ENCODE measurements at regions not wholly inside any gene's neighbourhood (a gene's known extent, or its start where the extent isn't known, plus 50 kb on each side); places are given as distances from the start of the nearest gene placed in this dataset.

- DNase-seq = no peak
- ATAC-seq (ENCODE audit: low read depth) = no peak
- H3K4me2 ChIP-seq (replicated peaks; ENCODE audit: low read depth, low read length, poor library complexity, severe bottlenecking) = no peak overlapping the region
- H3K9me3 Mint-ChIP-seq (ENCODE audit: insufficient read depth) = peaks cover 6% of the 10 kb centered on the region
- intact Hi-C loops (cut with micrococcal nuclease) = no loop called here
- ChIA-PET POLR2A (no interaction called here), CTCF (no interaction called here)
- H3K27ac Mint-ChIP-seq = no peak overlapping the region
- no peak overlapping the region for H2AFZ ChIP-seq (ENCODE audit: insufficient read depth, low read depth, low read length, poor library complexity, severe bottlenecking)
- no peaks in the 10 kb centered on the region for H3K27me3 ChIP-seq (replicated peaks in 1 of 4; ENCODE audit: control extremely low read depth in 1 of 4, control insufficient read depth in 3 of 4, insufficient read depth in 4 of 4, low read length in 3 of 4)
- TF ChIP-seq, protein P1, sequence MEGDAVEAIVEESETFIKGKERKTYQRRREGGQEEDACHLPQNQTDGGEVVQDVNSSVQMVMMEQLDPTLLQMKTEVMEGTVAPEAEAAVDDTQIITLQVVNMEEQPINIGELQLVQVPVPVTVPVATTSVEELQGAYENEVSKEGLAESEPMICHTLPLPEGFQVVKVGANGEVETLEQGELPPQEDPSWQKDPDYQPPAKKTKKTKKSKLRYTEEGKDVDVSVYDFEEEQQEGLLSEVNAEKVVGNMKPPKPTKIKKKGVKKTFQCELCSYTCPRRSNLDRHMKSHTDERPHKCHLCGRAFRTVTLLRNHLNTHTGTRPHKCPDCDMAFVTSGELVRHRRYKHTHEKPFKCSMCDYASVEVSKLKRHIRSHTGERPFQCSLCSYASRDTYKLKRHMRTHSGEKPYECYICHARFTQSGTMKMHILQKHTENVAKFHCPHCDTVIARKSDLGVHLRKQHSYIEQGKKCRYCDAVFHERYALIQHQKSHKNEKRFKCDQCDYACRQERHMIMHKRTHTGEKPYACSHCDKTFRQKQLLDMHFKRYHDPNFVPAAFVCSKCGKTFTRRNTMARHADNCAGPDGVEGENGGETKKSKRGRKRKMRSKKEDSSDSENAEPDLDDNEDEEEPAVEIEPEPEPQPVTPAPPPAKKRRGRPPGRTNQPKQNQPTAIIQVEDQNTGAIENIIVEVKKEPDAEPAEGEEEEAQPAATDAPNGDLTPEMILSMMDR (IDR thresholded peaks at IDR 0.05) = no peak
- no peak for TF ChIP-seq EZH2 (IDR thresholded peaks at IDR 0.05; ENCODE audit: borderline replicate concordance, insufficient read depth, low read depth, low read length, poor library complexity, severe bottlenecking)
- H3K9ac ChIP-seq (ENCODE audit: low read length) = no peak overlapping the region
- H3K4me1 ChIP-seq (ENCODE audit: control insufficient read depth in 2 of 2, insufficient read depth in 2 of 2, low read length in 2 of 2) = no peaks in the 10 kb centered on the region
- H3K4me3 ChIP-seq (ENCODE audit: control extremely low read depth in 1 of 5, extremely low read depth in 1 of 5, insufficient read depth in 1 of 5, low read depth in 2 of 5, low read length in 4 of 5) = no peak overlapping the region
- no peaks in the 10 kb centered on the region for H3K4me1 Mint-ChIP-seq
- H3K36me3 ChIP-seq (replicated peaks in 1 of 2; ENCODE audit: control extremely low read depth in 1 of 2, control insufficient read depth in 1 of 2, extremely low read depth in 1 of 2, insufficient read depth in 2 of 2, low read length in 1 of 2) = no peaks in the 10 kb centered on the region
- no peaks in the 10 kb centered on the region for H4K20me1 ChIP-seq (ENCODE audit: control insufficient read depth, insufficient read depth, low read length, poor library complexity, severe bottlenecking)
- no peak overlapping the region for H3K27ac ChIP-seq (ENCODE audit: low read length in 2 of 2)
- H3K9me3 ChIP-seq (ENCODE audit: control extremely low read depth in 1 of 3, control insufficient read depth in 2 of 3, insufficient read depth in 1 of 3, low read length in 2 of 3) = peaks cover 0 to 3% (median 0%) of the 10 kb centered on the region in 3 donors
- no peaks in the 10 kb centered on the region for H3K27me3 Mint-ChIP-seq
- no peak overlapping the region for H3K4me3 Mint-ChIP-seq
- H3K79me2 ChIP-seq (ENCODE audit: control insufficient read depth, insufficient read depth, low read length) = no peaks in the 10 kb centered on the region
- WGBS (ENCODE audit: insufficient coverage) = 100% methylated on average over 2 of the region's 4 CpGs
Observed at GRCh38 chr1:238596703-238597102, 706.0 kb upstream of the ZP4 start.

DNA sequence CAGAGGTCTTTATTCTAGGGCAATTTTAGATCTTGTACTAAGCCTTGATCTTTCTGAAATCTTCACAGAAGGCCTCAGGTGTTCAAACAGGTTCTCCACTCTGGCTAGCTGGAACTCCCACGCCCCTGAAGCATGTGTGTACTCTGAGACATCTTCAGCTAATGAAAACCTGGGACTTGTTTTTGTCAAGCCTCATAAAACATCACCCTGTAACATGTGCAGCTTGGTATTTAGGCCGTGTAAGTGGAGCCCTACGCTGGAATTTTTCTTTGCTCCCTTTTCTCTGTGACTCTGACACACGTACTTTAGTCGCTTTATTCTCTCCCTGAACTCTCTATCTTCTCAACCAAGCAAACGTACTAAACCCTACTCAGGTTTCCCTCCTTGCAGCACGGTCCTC, 701.9 kb upstream of the ZP4 start:
- ChIA-PET CTCF (interaction anchor here (1.2 kb wide), 1 partner anchor 9 kb away, joined by 3 read pairs; no protein-coding TSS in a partner anchor), POLR2A (no interaction called here)
- Histone ChIP-seq H3K4me3 (ENCODE audit: control extremely low read depth in 1 of 5, extremely low read depth in 1 of 5, insufficient read depth in 1 of 5, low read depth in 2 of 5, low read length in 4 of 5) (no peak overlapping the region), H3K4me1 (ENCODE audit: control insufficient read depth in 2 of 2, insufficient read depth in 2 of 2, low read length in 2 of 2) (no peaks in the 10 kb centered on the region), H3K9ac (ENCODE audit: low read length) (no peak overlapping the region), H4K20me1 (ENCODE audit: control insufficient read depth, insufficient read depth, low read length, poor library complexity, severe bottlenecking) (no peaks in the 10 kb centered on the region), H3K27me3 (replicated peaks in 1 of 4; ENCODE audit: control extremely low read depth in 1 of 4, control insufficient read depth in 3 of 4, insufficient read depth in 4 of 4, low read length in 3 of 4) (no peaks in the 10 kb centered on the region), H3K27ac (ENCODE audit: low read length in 2 of 2) (no peak overlapping the region), H3K9me3 (ENCODE audit: control extremely low read depth in 1 of 3, control insufficient read depth in 2 of 3, insufficient read depth in 1 of 3, low read length in 2 of 3) (peaks cover 0 to 3% (median 0%) of the 10 kb centered on the region in 3 donors), H2AFZ (ENCODE audit: insufficient read depth, low read depth, low read length, poor library complexity, severe bottlenecking) (no peak overlapping the region), H3K36me3 (replicated peaks in 1 of 2; ENCODE audit: control extremely low read depth in 1 of 2, control insufficient read depth in 1 of 2, extremely low read depth in 1 of 2, insufficient read depth in 2 of 2, low read length in 1 of 2) (no peaks in the 10 kb centered on the region), H3K79me2 (ENCODE audit: control insufficient read depth, insufficient read depth, low read length) (no peaks in the 10 kb centered on the region), H3K4me2 (replicated peaks; ENCODE audit: low read depth, low read length, poor library complexity, severe bottlenecking) (no peak overlapping the region)
- DNase-seq = no peak
- TF ChIP-seq, protein P1 (IDR thresholded peaks at IDR 0.05) = no peak
- no peak for TF ChIP-seq EZH2 (IDR thresholded peaks at IDR 0.05; ENCODE audit: borderline replicate concordance, insufficient read depth, low read depth, low read length, poor library complexity, severe bottlenecking)
- Mint-ChIP-seq H3K4me3 (no peak overlapping the region), H3K4me1 (no peaks in the 10 kb centered on the region), H3K9me3 (ENCODE audit: insufficient read depth) (no peaks in the 10 kb centered on the region), H3K27me3 (no peaks in the 10 kb centered on the region), H3K27ac (no peak overlapping the region)
- whole genome bisulfite sequencing (ENCODE audit: insufficient coverage) = 95% methylated on average over 6 of the region's 7 CpGs
- ATAC-seq (ENCODE audit: low read depth) = no peak
- intact Hi-C loops (cut with micrococcal nuclease) = no loop called here

All from B cell (primary cell).